ENCODE measurements at regions not wholly inside any gene's neighbourhood (a gene's known extent, or its start where the extent isn't known, plus 50 kb on each side); places are given as distances from the start of the nearest gene placed in this dataset.

DNA sequence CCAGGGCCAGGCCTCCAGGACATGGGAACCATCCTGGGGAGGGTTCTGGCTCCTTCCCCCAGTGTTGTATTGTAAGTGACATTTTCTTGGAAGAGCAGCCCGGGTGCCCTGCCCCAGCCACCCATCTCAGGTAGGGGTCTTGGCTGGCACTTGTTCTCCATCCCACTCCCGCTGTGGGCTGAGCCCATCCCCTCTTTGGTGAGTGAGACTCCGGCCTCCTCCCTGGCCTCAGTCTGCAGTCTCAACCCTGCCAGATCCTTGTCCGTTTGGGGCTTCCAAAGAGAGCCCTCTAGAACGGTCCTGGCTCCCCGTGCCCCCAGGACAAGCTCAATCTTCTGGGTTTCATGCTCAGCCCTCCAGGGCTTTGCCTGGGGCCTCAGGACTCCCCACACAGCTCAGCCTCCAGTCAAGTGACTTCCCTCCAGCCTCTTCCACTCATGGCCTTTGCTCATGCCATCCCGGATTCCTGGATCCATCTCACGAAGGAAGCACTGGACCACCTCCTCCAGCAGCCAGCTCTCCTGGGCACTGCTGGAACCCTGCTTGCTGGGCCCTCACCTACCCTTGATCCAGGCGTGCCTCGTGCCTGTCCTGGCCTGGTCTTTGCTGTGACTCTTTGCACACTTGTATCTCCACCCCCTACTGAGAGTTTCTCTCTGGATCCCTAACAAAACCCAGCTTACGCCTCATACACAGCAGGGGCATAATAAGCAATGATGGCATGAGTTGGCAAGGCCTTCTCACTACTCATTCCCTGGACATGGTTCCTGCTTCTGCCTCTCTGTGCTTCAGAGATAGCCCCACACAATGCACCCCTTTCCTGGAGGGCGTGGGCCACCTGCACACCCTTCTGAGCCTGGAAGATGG lies 297.4 kb upstream of the RTL1 start:
- DNase-seq (ENCODE audit: insufficient read length, low spot score), result no peak

GRCh38 chr14:101201535-101202151 lies 298.1 kb upstream of the RTL1 start:
- FAIRE-seq, result no peak
- no peak for TF ChIP-seq POLR2A (IDR thresholded peaks at IDR 0.05; ENCODE audit: low read depth, low read length)
- DNase-seq (ENCODE audit: insufficient read length, low spot score), result no peak

More for the DNA sequence above, 297.4 kb upstream of the RTL1 start:
- FAIRE-seq, result no peak
- TF ChIP-seq POLR2A (IDR thresholded peaks at IDR 0.05; ENCODE audit: low read depth, low read length), result no peak

- no peak for DNase-seq (ENCODE audit: insufficient read length, low spot score)
- FAIRE-seq, result no peak
- TF ChIP-seq POLR2A (IDR thresholded peaks at IDR 0.05; ENCODE audit: low read depth, low read length), result no peak
These were observed 299.3 kb upstream of the RTL1 start for GRCh38 chr14:101202627-101203404.

DNA sequence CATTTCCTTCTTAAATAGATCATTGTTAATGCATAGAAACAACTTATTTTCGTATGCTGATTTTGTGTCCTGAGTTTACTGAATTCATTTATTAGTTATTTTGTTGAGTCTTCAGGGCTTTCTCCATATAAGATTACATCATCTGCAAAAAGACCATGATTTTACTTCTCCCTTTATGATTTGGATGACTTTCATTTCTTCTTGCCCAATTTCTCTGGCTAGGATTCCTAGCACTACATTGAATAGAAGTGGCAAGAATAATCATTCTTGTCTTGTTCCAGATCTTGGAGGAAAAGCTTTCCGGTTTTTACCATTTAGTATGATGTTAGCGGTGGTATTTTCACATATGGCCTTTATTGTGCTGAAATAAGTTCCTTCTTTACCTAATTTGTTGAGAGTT lies 303.0 kb upstream of the RTL1 start:
- no peak for TF ChIP-seq POLR2A (IDR thresholded peaks at IDR 0.05; ENCODE audit: low read depth, low read length)
- FAIRE-seq, result no peak
- no peak for DNase-seq (ENCODE audit: insufficient read length, low spot score)

GRCh38 chr14:101207041-101207440 lies 303.5 kb upstream of the RTL1 start:
- no peak for DNase-seq (ENCODE audit: insufficient read length, low spot score)
- no peak for FAIRE-seq
- no peak for TF ChIP-seq POLR2A (IDR thresholded peaks at IDR 0.05; ENCODE audit: low read depth, low read length)

GRCh38 chr14:101207897-101208296 lies 304.4 kb upstream of the RTL1 start:
- FAIRE-seq, result no peak
- TF ChIP-seq POLR2A (IDR thresholded peaks at IDR 0.05; ENCODE audit: low read depth, low read length), result no peak
- DNase-seq (ENCODE audit: insufficient read length, low spot score), result no peak

GRCh38 chr14:101209594-101209993 lies 306.1 kb upstream of the RTL1 start:
- no peak for DNase-seq (ENCODE audit: insufficient read length, low spot score)
- FAIRE-seq, result no peak
- TF ChIP-seq POLR2A (IDR thresholded peaks at IDR 0.05; ENCODE audit: low read depth, low read length), result no peak

DNA sequence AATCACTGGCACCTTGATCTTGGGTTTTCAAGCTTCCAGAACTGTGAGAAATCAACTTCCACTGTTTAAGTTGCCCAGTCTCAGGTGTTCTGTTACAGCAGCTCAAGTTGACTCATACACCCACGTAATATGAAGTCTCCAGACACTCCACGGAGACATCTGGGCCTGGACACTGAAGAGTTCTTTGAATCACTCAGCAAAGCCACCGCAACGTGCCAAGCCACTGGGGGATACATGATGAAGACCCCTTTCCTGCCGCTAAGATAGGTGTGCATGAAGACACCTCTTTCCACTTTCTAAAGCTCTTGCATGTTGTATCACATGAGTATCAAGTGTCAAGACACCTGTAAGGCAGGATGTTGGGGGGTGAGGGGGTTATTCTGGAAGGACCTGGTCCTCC lies 311.7 kb upstream of the RTL1 start:
- no peak for DNase-seq (ENCODE audit: insufficient read length, low spot score)
- FAIRE-seq, result no peak
- TF ChIP-seq POLR2A (IDR thresholded peaks at IDR 0.05; ENCODE audit: low read depth, low read length), result no peak

- DNase-seq (ENCODE audit: insufficient read length, low spot score) (no peak), FAIRE-seq (no peak)
- no peak for TF ChIP-seq POLR2A (IDR thresholded peaks at IDR 0.05; ENCODE audit: low read depth, low read length)
These were observed 312.4 kb upstream of the RTL1 start for GRCh38 chr14:101215927-101216326.

DNA sequence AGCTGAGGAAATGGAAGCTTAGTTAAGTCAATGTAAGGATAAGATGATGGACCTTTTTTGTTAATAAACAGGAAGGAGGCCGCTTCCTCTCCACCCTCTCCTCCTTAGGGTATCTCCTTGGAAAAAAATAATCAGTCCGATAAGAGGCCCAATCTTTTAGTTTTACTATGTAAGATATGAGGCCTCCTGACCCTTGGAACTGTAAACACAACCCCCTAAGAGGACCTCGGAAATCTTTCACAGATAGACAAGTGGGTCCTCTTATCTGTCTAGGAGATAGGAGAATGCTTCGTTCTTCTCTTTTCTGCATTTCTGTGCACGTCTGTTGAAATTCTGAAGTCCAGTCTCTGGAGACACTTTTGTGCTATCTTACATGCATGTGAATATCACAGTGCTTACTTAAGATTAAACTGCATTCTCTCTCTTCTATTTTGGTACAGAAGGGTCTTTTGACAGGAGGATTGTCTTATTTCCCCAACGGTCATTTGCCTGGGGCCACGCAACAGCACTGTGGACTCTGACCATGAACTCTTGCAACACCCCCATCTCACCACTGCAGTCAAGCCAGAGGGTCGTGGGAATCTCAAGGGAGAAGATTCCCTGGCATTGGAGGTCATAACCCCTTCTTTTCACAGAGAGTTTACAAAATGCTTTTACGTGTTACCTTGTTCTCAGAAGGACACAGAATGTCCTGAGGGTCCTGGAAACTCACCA lies 313.0 kb upstream of the RTL1 start:
- no peak for FAIRE-seq
- no peak for DNase-seq (ENCODE audit: insufficient read length, low spot score)
- no peak for TF ChIP-seq POLR2A (IDR thresholded peaks at IDR 0.05; ENCODE audit: low read depth, low read length)

DNA sequence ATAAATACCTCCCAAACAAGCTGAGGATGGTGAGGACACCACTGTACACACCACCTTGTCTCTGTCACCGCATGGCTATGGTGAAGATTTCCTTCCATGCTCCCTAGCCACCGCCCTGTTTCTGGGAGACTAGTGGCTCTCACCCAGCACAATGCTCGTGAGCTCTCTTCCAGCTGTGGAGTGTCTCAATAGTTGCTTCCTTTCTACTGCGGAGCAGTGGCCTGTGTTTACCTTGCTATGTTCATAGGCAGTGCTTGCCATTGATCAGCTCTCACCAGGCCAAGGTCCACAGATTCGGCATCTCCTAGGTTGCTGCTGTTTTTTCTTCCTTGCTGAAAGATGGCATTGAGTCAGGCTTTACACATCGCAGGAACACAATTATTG lies 313.6 kb upstream of the RTL1 start:
- FAIRE-seq (no peak), DNase-seq (ENCODE audit: insufficient read length, low spot score) (no peak)
- TF ChIP-seq POLR2A (IDR thresholded peaks at IDR 0.05; ENCODE audit: low read depth, low read length), result no peak

DNA sequence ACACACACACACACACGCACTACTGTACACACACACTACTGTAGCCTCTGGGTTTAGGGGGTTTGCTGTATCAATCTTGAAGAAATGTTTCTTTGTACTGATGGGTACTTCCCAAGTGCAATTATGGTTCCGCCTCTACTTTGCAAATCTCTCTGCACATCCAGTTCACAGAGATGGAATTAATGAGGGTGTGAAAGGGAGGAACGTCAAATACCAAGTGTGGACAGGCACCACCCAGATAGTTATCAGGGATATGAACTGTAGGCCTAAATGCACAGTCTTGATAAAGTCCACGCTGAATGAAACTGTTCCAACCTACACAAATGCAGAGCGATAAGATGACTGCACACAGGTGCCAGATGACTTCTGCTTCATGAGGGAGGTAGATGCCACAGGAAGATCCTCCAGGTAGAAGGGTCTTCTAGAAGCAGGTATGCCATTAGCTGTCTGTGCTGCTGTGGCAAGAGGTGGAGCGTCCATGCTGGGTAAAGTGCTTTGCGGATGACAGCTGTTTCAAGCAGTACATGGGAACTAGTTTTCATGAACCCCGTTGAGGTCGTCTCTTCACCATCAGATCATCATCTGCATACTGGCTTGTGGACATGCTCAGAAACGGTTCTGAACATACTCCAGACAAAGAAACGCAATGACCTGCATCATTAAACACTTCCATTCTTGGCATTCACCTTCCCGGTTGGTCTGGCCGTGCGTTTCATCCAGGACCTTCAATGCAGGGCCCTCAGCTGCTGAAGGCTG lies 314.3 kb upstream of the RTL1 start:
- DNase-seq (ENCODE audit: insufficient read length, low spot score) (no peak), FAIRE-seq (no peak)
- no peak for TF ChIP-seq POLR2A (IDR thresholded peaks at IDR 0.05; ENCODE audit: low read depth, low read length)
